GM12872 (cell line): ENCODE measurements at regions not wholly inside any gene's neighbourhood (a gene's known extent, or its start where the extent isn't known, plus 50 kb on each side); places are given as distances from the start of the nearest gene placed in this dataset.

Source experiments
- TF ChIP-seq, protein P1 (sequence below): IDR thresholded peaks from 3 replicates; pipeline ENCODE4 v1.5.1; 2011; ENCODE audit warnings: low read depth, mild to moderate bottlenecking, low read length, moderate library complexity; ENCODE audit not compliant: insufficient read depth

DNA sequence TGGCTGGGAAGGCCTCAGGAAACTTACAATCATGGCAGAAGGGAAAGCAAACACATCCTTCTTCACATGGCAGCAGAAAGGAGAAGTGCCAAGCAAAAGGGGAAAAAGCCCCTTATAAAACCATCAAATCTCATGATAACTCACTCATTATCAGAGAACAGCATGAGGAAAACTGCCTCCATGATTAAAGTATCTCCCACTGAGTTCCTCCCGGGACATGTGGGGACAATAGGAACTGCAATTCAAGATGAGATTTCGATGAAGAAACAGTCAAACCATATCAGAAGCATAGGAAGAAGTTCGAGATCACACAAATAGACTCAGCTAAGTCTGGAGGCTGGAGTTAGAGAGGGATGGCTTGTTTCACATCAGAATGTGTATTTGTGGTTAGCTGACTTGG lies 869.4 kb upstream of the PHF14 start:
- TF ChIP-seq, protein P1, sequence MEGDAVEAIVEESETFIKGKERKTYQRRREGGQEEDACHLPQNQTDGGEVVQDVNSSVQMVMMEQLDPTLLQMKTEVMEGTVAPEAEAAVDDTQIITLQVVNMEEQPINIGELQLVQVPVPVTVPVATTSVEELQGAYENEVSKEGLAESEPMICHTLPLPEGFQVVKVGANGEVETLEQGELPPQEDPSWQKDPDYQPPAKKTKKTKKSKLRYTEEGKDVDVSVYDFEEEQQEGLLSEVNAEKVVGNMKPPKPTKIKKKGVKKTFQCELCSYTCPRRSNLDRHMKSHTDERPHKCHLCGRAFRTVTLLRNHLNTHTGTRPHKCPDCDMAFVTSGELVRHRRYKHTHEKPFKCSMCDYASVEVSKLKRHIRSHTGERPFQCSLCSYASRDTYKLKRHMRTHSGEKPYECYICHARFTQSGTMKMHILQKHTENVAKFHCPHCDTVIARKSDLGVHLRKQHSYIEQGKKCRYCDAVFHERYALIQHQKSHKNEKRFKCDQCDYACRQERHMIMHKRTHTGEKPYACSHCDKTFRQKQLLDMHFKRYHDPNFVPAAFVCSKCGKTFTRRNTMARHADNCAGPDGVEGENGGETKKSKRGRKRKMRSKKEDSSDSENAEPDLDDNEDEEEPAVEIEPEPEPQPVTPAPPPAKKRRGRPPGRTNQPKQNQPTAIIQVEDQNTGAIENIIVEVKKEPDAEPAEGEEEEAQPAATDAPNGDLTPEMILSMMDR, result no peak

DNA sequence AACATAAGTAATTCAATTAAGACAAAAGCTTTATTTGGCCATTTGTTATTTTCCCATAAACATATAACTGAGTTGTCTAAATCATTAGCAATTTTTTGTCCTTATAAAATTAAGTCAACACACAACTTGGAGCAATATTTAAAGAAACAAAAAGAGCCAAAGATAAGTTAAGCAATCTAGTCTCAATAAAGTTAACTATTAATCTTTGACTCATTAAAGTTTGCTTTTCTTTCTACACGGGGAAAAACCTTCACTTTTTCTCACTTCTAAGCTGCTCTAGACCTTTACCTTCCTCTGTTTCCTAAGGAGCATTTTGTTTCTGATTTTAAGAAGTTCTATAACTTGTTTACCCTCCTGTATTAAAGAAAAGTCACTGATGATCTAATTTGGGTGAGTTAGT lies 867.1 kb upstream of the PHF14 start:
- TF ChIP-seq, protein P1, result no peak

DNA sequence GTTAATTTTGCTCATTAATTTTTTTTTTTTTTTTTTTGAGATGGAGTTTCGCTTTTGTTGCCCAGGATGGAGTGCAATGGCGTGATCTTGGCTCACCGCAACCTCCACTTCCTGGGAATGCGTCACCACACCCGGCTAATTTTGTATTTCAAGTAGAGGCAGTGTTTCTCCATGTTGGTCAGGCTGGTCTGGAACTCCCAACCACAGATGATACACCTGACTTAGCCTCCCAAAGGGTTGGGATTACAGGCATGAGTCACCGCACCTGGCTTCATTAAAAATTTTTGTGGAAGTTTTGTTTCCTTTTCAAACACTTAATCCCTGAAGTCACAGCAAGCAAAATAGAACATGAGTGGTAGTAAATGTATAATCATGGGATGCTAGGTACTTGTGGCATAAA lies 857.2 kb upstream of the PHF14 start:
- TF ChIP-seq, protein P1, result no peak

DNA sequence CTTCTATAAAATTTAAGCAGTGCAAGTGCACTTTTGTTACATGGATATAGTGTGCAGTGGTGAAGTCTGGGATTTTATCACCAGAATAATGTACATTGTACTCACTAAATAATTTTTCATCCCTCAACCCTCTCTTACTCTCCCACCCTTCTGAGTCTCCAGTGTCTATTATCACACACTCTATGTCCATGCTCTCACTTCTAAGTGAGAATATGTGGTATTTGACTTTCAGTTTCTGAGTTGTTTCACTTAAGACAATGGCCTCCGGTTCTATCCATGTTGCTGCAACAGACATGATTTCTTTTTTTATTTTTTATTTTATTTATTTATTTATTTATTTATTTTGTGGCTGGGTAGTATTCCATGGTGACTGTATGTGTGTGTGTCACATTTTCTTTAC lies 855.9 kb upstream of the PHF14 start:
- TF ChIP-seq, protein P1, result no peak

DNA sequence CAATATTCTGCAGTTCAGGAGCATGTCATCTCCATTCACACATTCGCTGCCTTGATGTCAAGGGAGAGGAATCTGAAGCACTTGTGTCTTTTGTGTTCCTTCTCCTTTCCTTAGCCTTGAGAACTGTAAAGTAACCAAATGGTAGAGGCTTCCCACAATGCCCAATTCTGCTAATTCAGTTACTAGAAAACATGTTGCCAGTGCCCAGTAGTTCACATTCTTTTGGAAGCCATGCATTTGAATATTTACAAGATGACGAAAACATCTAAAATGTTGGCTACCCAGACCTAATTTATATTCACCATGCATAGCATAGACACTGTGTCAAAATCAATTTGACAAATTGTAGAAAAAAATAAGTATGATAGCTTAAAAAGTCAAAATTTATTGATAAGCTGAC lies 852.7 kb upstream of the PHF14 start:
- TF ChIP-seq, protein P1, result no peak

DNA sequence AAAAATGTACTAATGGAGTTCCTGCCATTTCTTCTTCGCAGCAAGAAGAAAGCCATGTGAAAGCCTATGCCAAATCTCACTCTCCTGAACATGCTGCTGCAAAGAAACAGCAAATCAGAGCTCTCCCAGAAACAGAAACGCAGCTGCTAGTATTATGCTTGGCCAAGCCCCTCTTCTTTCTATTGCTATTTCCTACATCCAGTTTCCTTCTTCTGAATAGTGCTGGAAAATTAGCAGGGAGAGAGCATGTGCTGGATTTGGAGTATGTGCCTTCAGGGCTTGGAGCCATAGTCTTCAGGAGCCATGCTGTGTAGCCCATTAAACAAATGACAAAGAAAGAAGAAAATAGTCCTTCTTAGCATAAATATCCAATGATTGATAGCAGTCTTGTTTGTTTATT lies 852.0 kb upstream of the PHF14 start:
- TF ChIP-seq, protein P1, result no peak

DNA sequence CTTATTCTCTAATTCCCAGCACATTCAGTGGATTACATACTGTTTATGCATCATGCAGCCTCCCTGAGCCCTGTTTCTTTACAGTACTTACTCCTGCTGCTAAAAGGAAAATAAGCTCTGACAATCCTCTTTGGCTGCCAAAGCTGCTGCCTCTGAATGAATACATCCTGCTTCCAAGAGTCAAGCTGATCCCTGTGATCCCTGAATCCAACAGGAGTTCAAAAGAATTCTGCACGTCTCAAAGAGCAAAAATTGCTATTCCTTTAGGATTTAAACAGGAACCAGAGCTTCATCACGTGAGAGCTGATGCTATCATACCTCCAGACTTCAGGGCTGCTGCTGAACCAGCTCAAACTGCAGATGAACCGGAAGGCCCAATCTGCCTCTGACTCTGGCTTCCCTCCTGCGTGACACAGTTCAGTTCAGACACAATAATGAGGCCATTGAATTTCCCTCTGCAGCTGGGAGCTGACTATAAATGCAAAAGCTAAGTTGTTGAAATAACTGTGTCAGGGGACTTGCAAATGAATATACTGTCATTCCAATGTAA lies 851.0 kb upstream of the PHF14 start:
- TF ChIP-seq, protein P1, result no peak
